HG03159 (cell line): ENCODE measurements at regions not wholly inside any gene's neighbourhood (a gene's known extent, or its start where the extent isn't known, plus 50 kb on each side); places are given as distances from the start of the nearest gene placed in this dataset.
"Not testable (repeated sequence)": the region's sequence is repeated elsewhere in the genome, so short reads cannot be mapped to it uniquely, and the experiment has no call there.

Experiments
- ATAC-seq: cut with Tn5 transposase; IDR thresholded peaks from one replicate; pipeline ENCODE4 v1.9.1; 2021; ENCODE audit warnings: mild to moderate bottlenecking, moderate library complexity; ENCODE audit not compliant: unreplicated experiment

DNA sequence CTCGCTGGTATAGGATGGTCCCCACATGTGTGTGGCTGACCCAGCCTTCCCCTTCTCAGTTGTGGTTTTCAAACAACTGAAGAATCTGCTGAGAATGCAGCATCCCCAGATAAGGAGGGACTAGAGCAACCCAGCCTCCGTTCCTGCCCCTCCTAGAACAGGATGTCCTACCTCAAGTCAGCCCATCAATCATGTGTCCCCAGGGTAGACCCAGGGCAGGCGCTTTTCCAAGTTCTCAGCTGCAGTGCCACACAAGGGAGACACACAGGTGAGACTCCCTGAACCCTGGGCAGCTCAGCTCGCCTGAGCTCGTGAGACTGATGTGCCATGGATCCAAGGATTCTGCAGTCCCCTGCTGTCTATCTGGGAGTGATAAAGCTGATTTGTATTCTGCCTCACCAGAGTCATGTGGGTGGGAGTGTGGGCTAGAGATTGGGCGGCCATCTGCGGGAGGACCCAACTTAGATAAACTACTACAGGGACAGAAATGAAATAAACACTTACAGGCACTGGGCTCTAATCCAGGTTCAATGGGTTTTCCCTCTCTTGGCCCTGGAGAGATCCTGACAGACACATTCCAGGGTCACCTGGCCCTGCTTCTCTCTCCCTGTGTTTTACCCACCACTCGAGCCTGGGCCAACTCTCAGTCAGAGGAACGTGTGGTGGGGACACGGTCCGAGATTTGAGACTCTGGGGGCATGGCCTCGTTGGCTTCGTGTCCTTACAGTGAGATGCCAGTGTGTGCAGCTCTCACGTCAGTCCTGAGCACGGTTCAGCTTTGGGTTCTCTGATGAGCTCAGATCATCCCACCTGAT is 303.5 kb upstream of the SFSWAP start:
- ATAC-seq = no peak

DNA sequence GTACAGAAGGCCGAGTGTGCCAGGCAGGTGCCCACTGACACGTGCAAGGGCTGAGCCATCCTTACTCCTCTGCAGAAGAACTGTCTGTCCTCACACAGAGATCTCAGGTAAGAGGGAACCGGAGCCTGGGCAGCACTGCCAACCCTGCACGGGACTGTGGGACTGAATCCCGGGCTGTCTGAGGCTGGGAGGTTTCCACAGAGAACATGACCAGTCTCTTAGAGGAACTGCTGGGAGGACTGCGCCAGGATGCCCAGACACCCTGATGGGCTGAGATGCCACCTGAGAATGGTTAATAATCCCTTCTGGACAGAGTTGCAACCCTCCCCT is 302.9 kb upstream of the SFSWAP start:
- no peak for ATAC-seq

GRCh38 chr12:131408484-131408883 is 302.4 kb upstream of the SFSWAP start:
- no peak for ATAC-seq

GRCh38 chr12:131409211-131409610 is 301.7 kb upstream of the SFSWAP start:
- ATAC-seq = no peak

- ATAC-seq = not testable (repeated sequence)
These were observed 299.1 kb upstream of the SFSWAP start for GRCh38 chr12:131411827-131412226.

DNA sequence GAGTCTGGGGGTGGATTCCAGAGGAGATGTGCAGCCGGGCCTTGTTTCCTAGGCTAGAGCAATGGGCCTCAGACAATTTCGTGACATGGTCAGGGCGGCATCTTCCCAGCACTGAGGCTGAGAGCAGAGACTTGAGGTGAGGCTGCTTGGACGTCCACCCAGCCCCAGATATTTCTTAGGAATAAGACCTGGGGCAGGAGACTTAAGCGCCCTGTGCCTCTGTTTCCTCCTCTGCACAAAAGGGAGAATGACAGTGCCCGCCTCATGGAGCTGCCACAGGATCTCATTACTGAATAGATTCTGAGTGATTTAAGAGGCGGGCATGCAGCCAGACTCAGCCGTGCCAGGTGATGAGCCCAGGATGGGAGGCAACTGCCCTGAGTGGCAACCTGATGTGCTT is 297.9 kb upstream of the SFSWAP start:
- ATAC-seq = no peak

GRCh38 chr12:131413471-131413870 is 297.4 kb upstream of the SFSWAP start:
- ATAC-seq = no peak

DNA sequence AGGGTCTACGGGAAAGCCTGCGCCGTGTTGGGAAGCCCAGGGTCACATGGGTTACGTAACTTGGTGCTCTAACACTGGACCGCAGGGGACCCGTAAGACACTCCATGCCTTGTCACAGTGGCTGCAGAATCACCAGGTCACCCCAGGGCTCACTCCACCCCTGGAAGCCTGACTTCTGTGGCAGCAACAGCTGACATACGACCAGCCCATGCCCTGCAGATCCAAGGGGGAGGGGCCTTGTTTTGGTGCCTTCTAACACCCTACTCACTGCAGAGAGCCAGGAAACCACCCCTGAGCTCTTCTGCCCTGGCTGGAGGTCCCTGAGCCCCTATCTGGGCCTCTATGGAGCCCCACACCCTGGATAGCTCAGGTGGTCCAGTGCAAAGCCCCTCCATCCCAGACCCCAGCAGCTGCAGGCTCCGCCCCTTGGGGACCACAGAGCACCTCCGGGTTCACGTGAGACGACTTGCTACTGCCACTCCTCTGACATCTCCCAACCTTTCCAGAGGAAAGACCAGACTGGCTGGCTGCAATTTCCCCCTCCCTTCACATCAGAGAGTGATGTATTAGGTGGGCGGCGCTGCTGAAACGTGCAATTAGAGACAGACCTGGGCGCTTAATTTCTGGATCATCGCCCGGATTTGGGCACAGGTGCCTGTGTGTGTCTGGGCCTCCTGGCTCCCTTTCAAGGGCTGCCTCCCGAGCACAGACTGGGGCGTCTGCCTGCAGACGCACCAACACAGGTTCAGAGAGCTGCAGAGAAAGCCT is 296.6 kb upstream of the SFSWAP start:
- ATAC-seq = not testable (repeated sequence)

DNA sequence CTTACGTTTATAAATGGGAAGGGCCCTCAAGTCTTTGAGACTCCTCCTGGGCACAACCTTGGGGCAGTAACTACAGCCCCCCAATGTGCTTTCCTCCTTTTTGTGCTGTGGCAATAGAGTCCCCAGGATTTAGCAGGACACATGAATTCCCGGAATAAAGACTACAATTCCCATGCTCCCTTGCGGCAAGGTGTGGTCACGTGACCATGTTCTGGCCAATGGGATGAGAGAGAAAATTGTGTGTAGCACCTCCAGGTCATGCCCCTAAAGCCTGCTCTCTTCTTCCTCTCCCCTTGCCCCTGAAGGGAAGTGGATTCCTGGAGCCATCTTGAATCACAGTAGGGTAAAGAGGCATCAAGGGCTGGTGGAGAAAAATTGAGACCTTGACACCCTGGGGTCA is 295.1 kb upstream of the SFSWAP start:
- no peak for ATAC-seq

GRCh38 chr12:131418121-131418520 is 292.8 kb upstream of the SFSWAP start:
- no peak for ATAC-seq

GRCh38 chr12:131418884-131419283 is 292.0 kb upstream of the SFSWAP start:
- ATAC-seq = no peak

- no peak for ATAC-seq
These were observed 289.9 kb upstream of the SFSWAP start for GRCh38 chr12:131420867-131421447.

GRCh38 chr12:131421509-131422186 is 289.2 kb upstream of the SFSWAP start:
- ATAC-seq = no peak

GRCh38 chr12:131422187-131422520 is 288.7 kb upstream of the SFSWAP start:
- no peak for ATAC-seq

- ATAC-seq = no peak
These were observed 288.1 kb upstream of the SFSWAP start for GRCh38 chr12:131422744-131423143.

GRCh38 chr12:131424270-131424669 is 286.6 kb upstream of the SFSWAP start:
- no peak for ATAC-seq

GRCh38 chr12:131425112-131426075 is 285.5 kb upstream of the SFSWAP start:
- no peak for ATAC-seq

DNA sequence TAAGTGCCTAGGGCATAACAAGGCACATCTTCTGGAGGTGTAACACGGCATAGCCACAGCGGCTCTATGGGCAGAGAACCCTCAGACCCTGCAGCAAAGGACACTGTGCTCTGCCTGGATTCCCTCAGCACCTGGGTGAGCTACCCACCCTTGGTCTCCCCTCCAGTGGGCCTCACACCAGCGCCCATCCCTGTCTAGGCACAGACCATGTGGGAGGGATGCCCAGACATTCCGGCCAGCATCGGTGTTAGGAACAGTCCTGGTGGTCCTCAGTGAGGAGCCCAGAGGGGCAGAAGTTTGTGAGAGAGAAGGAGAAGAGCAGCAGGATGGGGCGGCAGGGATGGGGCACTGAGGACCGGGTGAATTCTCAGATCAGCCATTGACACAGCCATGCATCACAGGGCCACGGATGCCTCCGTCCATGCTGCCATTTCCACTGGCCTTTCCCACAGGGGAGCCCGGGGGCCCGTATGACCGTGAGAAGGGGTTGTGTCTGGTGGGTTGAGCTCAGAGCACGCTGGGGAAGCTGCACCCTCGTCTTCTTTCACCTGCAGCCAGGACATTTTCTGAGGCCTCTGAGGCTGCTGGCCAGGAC is 282.7 kb upstream of the SFSWAP start:
- ATAC-seq = no peak

DNA sequence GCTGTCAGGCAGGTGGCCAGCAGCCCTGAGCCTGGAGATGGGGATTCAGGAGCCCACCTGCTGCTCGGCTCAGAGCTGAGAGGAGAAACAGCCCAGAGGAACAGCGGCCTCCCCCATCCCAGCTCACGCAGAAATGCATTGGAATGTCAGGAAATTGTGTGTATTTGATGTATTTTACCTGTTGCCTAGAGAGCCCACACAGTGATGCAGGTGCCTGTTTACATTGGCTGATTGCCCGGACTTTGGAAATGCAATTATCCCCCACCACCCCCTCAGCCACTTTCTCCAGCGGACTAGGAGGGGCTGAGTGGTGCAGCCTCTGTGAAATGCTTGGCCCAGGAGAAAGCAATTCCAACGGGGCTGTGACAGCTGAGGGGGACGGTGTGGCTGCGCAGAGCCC is 281.7 kb upstream of the SFSWAP start:
- ATAC-seq = not testable (repeated sequence)

- ATAC-seq = not testable (repeated sequence)
These were observed 281.2 kb upstream of the SFSWAP start for GRCh38 chr12:131429697-131430096.
